H9 (cell line): ENCODE measurements at regions not wholly inside any gene's neighbourhood (a gene's known extent, or its start where the extent isn't known, plus 50 kb on each side); places are given as distances from the start of the nearest gene placed in this dataset.

ENCODE experiments used
- DNase-seq: peaks from one replicate; pipeline ENCODE4 v3.0.0-alpha.2; 2017
- H2AFZ ChIP-seq: one replicate; pipeline ENCODE4 v1.6.1; 2013; ENCODE audit warnings: mild to moderate bottlenecking, low read length, control low read depth, moderate library complexity
- H2AK5ac ChIP-seq: 2 replicates; pipeline ENCODE4 v1.6.1; 2013; ENCODE audit warnings: low read length, control low read depth, mixed read lengths; ENCODE audit not compliant: insufficient read length
- H2BK120ac ChIP-seq: one replicate; pipeline ENCODE4 v1.6.1; 2013; ENCODE audit warnings: low read depth, mild to moderate bottlenecking, low read length, control low read depth, inconsistent platforms; ENCODE audit not compliant: poor library complexity, severe bottlenecking
- H2BK12ac ChIP-seq: 2 replicates; pipeline ENCODE4 v1.6.1; 2013; ENCODE audit warnings: low read length, control low read depth, mixed read lengths, low read depth; ENCODE audit not compliant: insufficient read length
- H2BK15ac ChIP-seq: 2 replicates; pipeline ENCODE4 v1.6.1; 2013; ENCODE audit warnings: low read depth, low read length, control low read depth
- H2BK20ac ChIP-seq: one replicate; pipeline ENCODE4 v1.6.1; 2013; ENCODE audit warnings: low read depth, mild to moderate bottlenecking, low read length, control low read depth, inconsistent platforms; ENCODE audit not compliant: poor library complexity, severe bottlenecking
- H2BK5ac ChIP-seq: 2 replicates; pipeline ENCODE4 v1.6.1; 2013; ENCODE audit warnings: low read length, control low read depth, mixed read lengths; ENCODE audit not compliant: insufficient read length
- H3K14ac ChIP-seq: 2 replicates; pipeline ENCODE4 v1.6.1; 2013; ENCODE audit warnings: low read length, control low read depth; ENCODE audit not compliant: insufficient read depth
- H3K18ac ChIP-seq: 2 replicates; pipeline ENCODE4 v1.6.1; 2013; ENCODE audit warnings: low read depth, mild to moderate bottlenecking, mixed read lengths, low read length, control low read depth; ENCODE audit not compliant: insufficient read length
- H3K23ac ChIP-seq: 2 replicates; pipeline ENCODE4 v1.6.1; 2013; ENCODE audit warnings: low read length, control low read depth, mixed read lengths, low read depth; ENCODE audit not compliant: insufficient read length
- H3K23me2 ChIP-seq: 2 replicates; pipeline ENCODE4 v1.6.1; 2013; ENCODE audit warnings: low read depth, mild to moderate bottlenecking, mixed read lengths, low read length, control low read depth; ENCODE audit not compliant: insufficient read length, poor library complexity, severe bottlenecking
- H3K27ac ChIP-seq: 2 replicates; pipeline ENCODE4 v1.5.1; 2013; ENCODE audit warnings: low read length, control low read depth, mixed read lengths, low read depth; ENCODE audit not compliant: insufficient read length
- H3K27me3 ChIP-seq: 2 replicates; pipeline ENCODE4 v1.6.1; 2013; ENCODE audit warnings: low read length, control low read depth, inconsistent platforms; ENCODE audit not compliant: insufficient read depth
- H3K4ac ChIP-seq: 2 replicates; pipeline ENCODE4 v1.6.1; 2013; ENCODE audit warnings: low read depth, mild to moderate bottlenecking, control low read depth, inconsistent platforms, low read length, moderate library complexity
- H3K4me1 ChIP-seq: 2 replicates; pipeline ENCODE4 v1.6.1; 2013; ENCODE audit warnings: low read length, control low read depth, inconsistent platforms; ENCODE audit not compliant: insufficient read depth
- H3K4me2 ChIP-seq: 2 replicates; pipeline ENCODE4 v1.6.1; 2013; ENCODE audit warnings: low read length, control low read depth, mixed read lengths; ENCODE audit not compliant: insufficient read length, insufficient read depth
- H3K56ac ChIP-seq: 2 replicates; pipeline ENCODE4 v1.6.1; 2013; ENCODE audit warnings: low read depth, mild to moderate bottlenecking, mixed read lengths, low read length, control low read depth; ENCODE audit not compliant: insufficient read length
- H3K79me1 ChIP-seq: 2 replicates; pipeline ENCODE4 v1.6.1; 2013; ENCODE audit warnings: low read depth, mild to moderate bottlenecking, moderate library complexity, low read length, control low read depth, inconsistent platforms; ENCODE audit not compliant: insufficient read depth, poor library complexity, severe bottlenecking
- H3K79me2 ChIP-seq: 2 replicates; pipeline ENCODE4 v1.6.1; 2013; ENCODE audit warnings: low read length, control low read depth, inconsistent platforms; ENCODE audit not compliant: insufficient read depth
- H3K9ac ChIP-seq: 2 replicates; pipeline ENCODE4 v1.6.1; 2013; ENCODE audit warnings: low read length, control low read depth, mixed read lengths; ENCODE audit not compliant: insufficient read length; ENCODE audit errors: extremely low read depth
- H3K9me3 ChIP-seq: one replicate; pipeline ENCODE4 v1.6.1; 2013; ENCODE audit warnings: low read depth, low read length, inconsistent platforms; ENCODE audit not compliant: control insufficient read depth
- H3T11ph ChIP-seq: one replicate; pipeline ENCODE4 v1.6.1; 2013; ENCODE audit warnings: mild to moderate bottlenecking, low read length, control low read depth, inconsistent platforms
- H4K20me1 ChIP-seq: one replicate; pipeline ENCODE4 v1.6.1; 2013; ENCODE audit not compliant: control insufficient read depth, insufficient read length, insufficient read depth
- H4K5ac ChIP-seq: 2 replicates; pipeline ENCODE4 v1.6.1; 2013; ENCODE audit warnings: low read depth, mild to moderate bottlenecking, mixed read lengths, low read length, control low read depth; ENCODE audit not compliant: insufficient read length
- H4K8ac ChIP-seq: replicated peaks from 2 replicates; pipeline ENCODE4 v1.6.1; 2013; ENCODE audit warnings: low read length, control low read depth, mixed read lengths, low read depth; ENCODE audit not compliant: insufficient read length
- H4K91ac ChIP-seq: 2 replicates; pipeline ENCODE4 v1.6.1; 2013; ENCODE audit warnings: low read depth, mild to moderate bottlenecking, moderate library complexity, mixed read lengths, low read length, control low read depth; ENCODE audit not compliant: insufficient read length
- H3K27ac Mint-ChIP-seq, 3 experiments: 2 replicates in 2 of 3; 3 replicates in 1 of 3; pipeline ENCODE4 v1.8.0; 2020 to 2021; ENCODE audit warnings: mixed read lengths in 3 of 3, mild to moderate bottlenecking in 1 of 3, moderate library complexity in 1 of 3
- H3K27me3 Mint-ChIP-seq: 2 replicates; pipeline ENCODE4 v1.8.0; 2021; ENCODE audit warnings: low read depth, mild to moderate bottlenecking, moderate library complexity, mixed read lengths
- H3K36me3 Mint-ChIP-seq, 3 experiments: 2 replicates in 2 of 3; 3 replicates in 1 of 3; pipeline ENCODE4 v1.8.0; 2020 to 2021; ENCODE audit warnings: low read depth in 3 of 3, mixed read lengths in 3 of 3; ENCODE audit not compliant: insufficient read depth in 1 of 3
- H3K4me1 Mint-ChIP-seq, 2 experiments: 2 replicates each; pipeline ENCODE4 v1.8.0; 2020; ENCODE audit warnings: mixed read lengths in 2 of 2
- H3K4me3 Mint-ChIP-seq, 2 experiments: 2 replicates in 1 of 2; 3 replicates in 1 of 2; pipeline ENCODE4 v1.8.0; 2020 to 2021; ENCODE audit warnings: mild to moderate bottlenecking in 2 of 2, mixed read lengths in 2 of 2, moderate library complexity in 1 of 2
- H3K9me3 Mint-ChIP-seq, 2 experiments: 2 replicates in 1 of 2; 3 replicates in 1 of 2; pipeline ENCODE4 v1.8.0; 2020; ENCODE audit warnings: mild to moderate bottlenecking in 2 of 2, mixed read lengths in 2 of 2, moderate library complexity in 1 of 2
- TF ChIP-seq, protein P1 (sequence below): fragments of 200-600 bp; sonication (generic); conservative IDR thresholded peaks from 3 replicates; pipeline ENCODE4 v1.8.0; 2021; ENCODE audit warnings: antibody characterized with exemption, mild to moderate bottlenecking

DNA sequence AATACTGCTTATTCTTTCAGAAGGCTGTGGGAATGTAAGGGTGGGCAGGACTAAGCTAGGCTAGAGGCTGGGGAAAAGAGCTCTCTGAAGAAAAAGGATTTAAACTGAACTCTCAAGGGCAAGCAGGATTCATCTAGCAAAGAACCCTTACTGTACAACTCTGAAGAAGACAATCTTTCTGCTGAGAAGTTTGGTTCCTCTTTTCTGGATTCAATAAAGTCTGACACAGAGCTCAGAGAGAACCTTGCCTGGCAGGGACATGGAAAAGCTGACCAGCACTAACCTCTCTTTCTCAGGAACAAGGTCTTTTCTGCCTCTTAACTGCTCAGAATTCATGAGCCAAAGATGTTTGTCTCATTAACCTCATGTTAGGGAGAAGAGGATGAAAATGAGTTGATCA, 388.4 kb upstream of the DDI1 start:
- Histone ChIP-seq H3K14ac (no peak overlapping the region), H3K4me2 (no peak overlapping the region), H3T11ph (no peak overlapping the region), H3K79me1 (no peaks in the 10 kb centered on the region), H2AK5ac (no peak overlapping the region), H3K27me3 (no peaks in the 10 kb centered on the region), H2BK12ac (no peak overlapping the region), H3K4ac (no peak overlapping the region), H4K20me1 (no peaks in the 10 kb centered on the region), H3K23me2 (no peaks in the 10 kb centered on the region), H3K9me3 (peaks cover 14% of the 10 kb centered on the region), H2BK120ac (no peak overlapping the region), H4K8ac (no peak overlapping the region), H3K56ac (no peak overlapping the region), H3K27ac (no peak overlapping the region), H2BK5ac (no peak overlapping the region), H4K91ac (no peak overlapping the region), H2BK15ac (no peak overlapping the region), H2BK20ac (no peak overlapping the region), H2AFZ (no peak overlapping the region), H3K9ac (no peak overlapping the region), H3K23ac (no peak overlapping the region), H3K79me2 (no peaks in the 10 kb centered on the region), H3K4me1 (no peaks in the 10 kb centered on the region), H3K18ac (no peak overlapping the region), H4K5ac (no peak overlapping the region)
- no peaks in the 10 kb centered on the region; the same call in 1 of the 2 replicates for H3K27me3 Mint-ChIP-seq
- peaks cover 21 to 22% of the 10 kb centered on the region in 2 experiments for H3K9me3 Mint-ChIP-seq
- no peaks in the 10 kb centered on the region for H3K4me1 Mint-ChIP-seq
- H3K4me3 Mint-ChIP-seq, result no peak overlapping the region
- TF ChIP-seq, protein P1, sequence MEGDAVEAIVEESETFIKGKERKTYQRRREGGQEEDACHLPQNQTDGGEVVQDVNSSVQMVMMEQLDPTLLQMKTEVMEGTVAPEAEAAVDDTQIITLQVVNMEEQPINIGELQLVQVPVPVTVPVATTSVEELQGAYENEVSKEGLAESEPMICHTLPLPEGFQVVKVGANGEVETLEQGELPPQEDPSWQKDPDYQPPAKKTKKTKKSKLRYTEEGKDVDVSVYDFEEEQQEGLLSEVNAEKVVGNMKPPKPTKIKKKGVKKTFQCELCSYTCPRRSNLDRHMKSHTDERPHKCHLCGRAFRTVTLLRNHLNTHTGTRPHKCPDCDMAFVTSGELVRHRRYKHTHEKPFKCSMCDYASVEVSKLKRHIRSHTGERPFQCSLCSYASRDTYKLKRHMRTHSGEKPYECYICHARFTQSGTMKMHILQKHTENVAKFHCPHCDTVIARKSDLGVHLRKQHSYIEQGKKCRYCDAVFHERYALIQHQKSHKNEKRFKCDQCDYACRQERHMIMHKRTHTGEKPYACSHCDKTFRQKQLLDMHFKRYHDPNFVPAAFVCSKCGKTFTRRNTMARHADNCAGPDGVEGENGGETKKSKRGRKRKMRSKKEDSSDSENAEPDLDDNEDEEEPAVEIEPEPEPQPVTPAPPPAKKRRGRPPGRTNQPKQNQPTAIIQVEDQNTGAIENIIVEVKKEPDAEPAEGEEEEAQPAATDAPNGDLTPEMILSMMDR, result no peak
- no peak for DNase-seq
- H3K27ac Mint-ChIP-seq, result no peak overlapping the region
- peaks cover 8 to 25% (median 10%) of the 10 kb centered on the region in 3 experiments for H3K36me3 Mint-ChIP-seq
